Esophagus muscularis mucosa (tissue), 4 donors: ENCODE measurements at regions not wholly inside any gene's neighbourhood (a gene's known extent, or its start where the extent isn't known, plus 50 kb on each side); places are given as distances from the start of the nearest gene placed in this dataset.

Experiments
- DNase-seq: peaks from one replicate; pipeline ENCODE4 v3.0.0-alpha.2; 2017; ENCODE audit errors: extremely low spot score
- H3K27ac ChIP-seq, 4 donors: fragments of 200-600 bp; sonication (generic); replicated peaks in 1 of 4; 1 replicate in 3 of 4; 2 replicates in 1 of 4; pipeline ENCODE4 v1.5.1; 2016 to 2019; ENCODE audit warnings: mild to moderate bottlenecking in 1 of 4
- H3K27me3 ChIP-seq, 4 donors: fragments of 200-600 bp; sonication (generic); one replicate each; pipeline versions ENCODE4 v1.5.1 to v1.6.0; 2016 to 2019
- H3K36me3 ChIP-seq, 4 donors: fragments of 200-600 bp; sonication (generic); one replicate each; pipeline ENCODE4 v1.5.1; 2016 to 2019
- H3K4me1 ChIP-seq, 4 donors: fragments of 200-600 bp; sonication (generic); one replicate each; pipeline ENCODE4 v1.5.1; 2016 to 2019
- H3K4me3 ChIP-seq, 4 donors: fragments of 200-600 bp; sonication (generic); 1 replicate in 2 of 4; 2 replicates in 2 of 4; pipeline ENCODE4 v1.5.1; 2016 to 2019; ENCODE audit warnings: mild to moderate bottlenecking in 4 of 4, moderate library complexity in 1 of 4
- H3K9me3 ChIP-seq, 4 donors: fragments of 200-600 bp; sonication (generic); 1 replicate in 3 of 4; 2 replicates in 1 of 4; pipeline ENCODE4 v1.5.1; 2016 to 2019
- EP300 ChIP-seq: sonication (generic); formaldehyde crosslinking; IDR thresholded peaks from one replicate; pipeline ENCODE4 v1.6.1; 2017; ENCODE audit warnings: antibody characterized with exemption
- POLR2A ChIP-seq: fragments of 450-650 bp; IDR thresholded peaks from one replicate; pipeline ENCODE4 v1.6.1; 2017; ENCODE audit warnings: antibody characterized with exemption, moderate library complexity, mild to moderate bottlenecking, low read depth
- POLR2AphosphoS5 ChIP-seq, 2 donors: sonication (generic); formaldehyde crosslinking; IDR thresholded peaks; one replicate each; pipeline ENCODE4 v1.6.1; 2017; ENCODE audit warnings: antibody characterized with exemption in 2 of 2
- WGBS: methylation state at CpG from one replicate; pipeline ENCODE4 v1.1.5; 2018; 5-methylcytosine and 5-hydroxymethylcytosine counted together
- intact Hi-C: fragments of 100-400 bp; cut with DNase I; formaldehyde crosslinking; loops from one replicate; pipeline ENCODE4 v1.15.1; 2023
- TF ChIP-seq, protein P1 (sequence below), 3 experiments: fragments of 200-600 bp in 2 of 3; fragments of 450-650 bp in 1 of 3; sonication (generic) in 2 of 3; IDR thresholded peaks; one replicate each; pipeline ENCODE4 v1.5.1; 2017 to 2019; ENCODE audit warnings: antibody characterized with exemption in 3 of 3, mild to moderate bottlenecking in 2 of 3, moderate library complexity in 1 of 3

DNA sequence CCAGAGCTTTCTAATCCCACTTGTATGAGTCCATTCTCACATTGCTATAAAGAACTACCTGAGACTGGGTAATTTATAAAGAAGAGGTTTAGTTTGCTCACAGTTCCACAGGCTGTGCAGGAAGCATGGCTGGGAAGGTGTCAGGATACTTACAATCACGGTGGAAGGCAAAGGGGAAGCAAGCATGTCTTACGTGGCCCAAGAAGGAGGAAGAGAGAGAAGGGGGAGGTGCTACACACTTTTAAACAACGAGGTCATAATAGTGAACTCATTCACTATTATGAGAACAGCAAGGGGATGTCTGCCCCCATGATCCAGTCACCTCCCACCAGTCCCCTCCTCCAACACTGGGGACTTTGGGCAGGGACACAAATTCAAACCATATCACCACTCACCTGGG is 67.8 kb downstream of the TTC32 start:
- Histone ChIP-seq H3K27me3 (no peaks in the 10 kb centered on the region), H3K27ac (no peak overlapping the region), H3K9me3 (no peaks in the 10 kb centered on the region), H3K36me3 (no peaks in the 10 kb centered on the region), H3K4me3 (no peak overlapping the region), H3K4me1 (peaks cover 0 to 21% (median 15%) of the 10 kb centered on the region in 4 donors)
- 70% methylated on average over 3 of the region's 3 CpGs for WGBS
- peak; percentile 57 for DNase-seq
- intact Hi-C loops: no loop called here
- TF ChIP-seq POLR2A (no peak), POLR2AphosphoS5 (IDR thresholded peaks at IDR 0.05) (no peak), EP300 (no peak)
- TF ChIP-seq, protein P1, sequence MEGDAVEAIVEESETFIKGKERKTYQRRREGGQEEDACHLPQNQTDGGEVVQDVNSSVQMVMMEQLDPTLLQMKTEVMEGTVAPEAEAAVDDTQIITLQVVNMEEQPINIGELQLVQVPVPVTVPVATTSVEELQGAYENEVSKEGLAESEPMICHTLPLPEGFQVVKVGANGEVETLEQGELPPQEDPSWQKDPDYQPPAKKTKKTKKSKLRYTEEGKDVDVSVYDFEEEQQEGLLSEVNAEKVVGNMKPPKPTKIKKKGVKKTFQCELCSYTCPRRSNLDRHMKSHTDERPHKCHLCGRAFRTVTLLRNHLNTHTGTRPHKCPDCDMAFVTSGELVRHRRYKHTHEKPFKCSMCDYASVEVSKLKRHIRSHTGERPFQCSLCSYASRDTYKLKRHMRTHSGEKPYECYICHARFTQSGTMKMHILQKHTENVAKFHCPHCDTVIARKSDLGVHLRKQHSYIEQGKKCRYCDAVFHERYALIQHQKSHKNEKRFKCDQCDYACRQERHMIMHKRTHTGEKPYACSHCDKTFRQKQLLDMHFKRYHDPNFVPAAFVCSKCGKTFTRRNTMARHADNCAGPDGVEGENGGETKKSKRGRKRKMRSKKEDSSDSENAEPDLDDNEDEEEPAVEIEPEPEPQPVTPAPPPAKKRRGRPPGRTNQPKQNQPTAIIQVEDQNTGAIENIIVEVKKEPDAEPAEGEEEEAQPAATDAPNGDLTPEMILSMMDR (IDR thresholded peaks at IDR 0.05): no peak

DNA sequence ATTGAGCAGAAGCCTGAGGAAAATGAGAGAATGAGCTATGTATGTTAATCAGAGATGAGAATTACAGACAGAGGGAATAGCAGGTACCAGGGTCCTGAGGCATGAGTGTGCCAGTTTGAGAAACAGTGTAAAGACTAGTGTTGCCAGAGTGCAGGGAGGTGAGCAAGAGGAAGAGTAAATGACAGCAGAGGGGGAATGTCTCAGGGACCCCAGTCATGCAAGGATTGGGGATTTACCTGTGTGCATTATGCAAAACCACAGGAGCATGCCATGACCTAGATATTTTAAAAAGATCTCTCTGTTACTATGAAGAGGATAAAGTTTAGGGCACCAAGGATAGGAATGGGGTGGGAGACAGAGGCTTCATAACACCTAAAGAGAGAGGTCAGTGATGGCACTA is 72.1 kb downstream of the TTC32 start:
- H3K9me3 ChIP-seq: no peaks in the 10 kb centered on the region
- H3K27ac ChIP-seq: no peak overlapping the region
- no peak overlapping the region for H3K4me3 ChIP-seq
- no peaks in the 10 kb centered on the region for H3K36me3 ChIP-seq
- no peaks in the 10 kb centered on the region for H3K27me3 ChIP-seq
- peak; percentile 55 for DNase-seq
- H3K4me1 ChIP-seq: no peaks in the 10 kb centered on the region
- intact Hi-C loops: no loop called here
- no peak for TF ChIP-seq POLR2AphosphoS5 (IDR thresholded peaks at IDR 0.05)
- TF ChIP-seq, protein P1 (IDR thresholded peaks at IDR 0.05): no peak
- TF ChIP-seq EP300: no peak
- no peak for TF ChIP-seq POLR2A

DNA sequence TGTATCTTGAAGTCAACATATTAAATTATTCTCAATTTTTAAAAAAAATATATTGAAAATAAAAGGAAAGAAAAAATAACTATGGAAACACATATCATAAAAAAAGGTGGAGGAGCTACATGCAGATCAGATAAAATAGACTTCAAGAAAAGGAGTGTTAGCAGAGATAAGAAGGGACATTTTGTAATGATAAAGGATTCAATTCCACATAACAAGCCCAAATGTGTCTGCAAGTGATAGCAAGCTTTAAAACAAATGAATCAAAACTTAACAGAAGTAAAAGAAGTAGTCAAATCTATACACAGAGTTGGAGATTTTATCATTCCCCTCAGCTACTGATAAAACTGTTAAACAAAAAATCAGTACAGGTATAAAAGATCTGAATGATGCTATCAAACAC is 74.9 kb downstream of the TTC32 start:
- Histone ChIP-seq H3K9me3 (no peaks in the 10 kb centered on the region), H3K27ac (no peak overlapping the region), H3K4me1 (no peaks in the 10 kb centered on the region), H3K27me3 (no peaks in the 10 kb centered on the region), H3K36me3 (no peaks in the 10 kb centered on the region), H3K4me3 (no peak overlapping the region)
- no peak for TF ChIP-seq POLR2AphosphoS5 (IDR thresholded peaks at IDR 0.05)
- TF ChIP-seq POLR2A: no peak
- no peak for TF ChIP-seq EP300
- TF ChIP-seq, protein P1 (IDR thresholded peaks at IDR 0.05): no peak
- DNase-seq: no peak
- intact Hi-C loops: no loop called here

DNA sequence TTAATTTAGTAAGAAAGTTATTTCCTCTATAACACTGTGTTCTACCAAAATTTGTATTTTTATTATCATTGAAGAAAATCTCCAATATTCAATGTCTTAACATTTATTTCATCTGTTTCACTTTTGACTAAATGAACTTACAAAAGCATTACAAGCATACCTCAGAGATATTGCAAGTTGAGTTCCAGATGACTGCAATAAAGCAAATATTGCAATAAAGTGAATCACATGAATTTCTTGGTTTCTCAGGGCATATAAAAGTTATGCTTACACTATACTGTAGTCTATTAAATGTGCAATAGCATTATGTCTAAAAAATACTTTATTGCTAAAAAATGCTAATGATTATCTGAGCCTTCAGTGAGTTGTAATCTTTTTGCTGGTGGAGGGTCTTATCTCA is 78.3 kb downstream of the TTC32 start:
- intact Hi-C loops: no loop called here
- H3K27ac ChIP-seq: no peak overlapping the region
- TF ChIP-seq POLR2AphosphoS5 (IDR thresholded peaks at IDR 0.05) (no peak), EP300 (no peak), POLR2A (no peak)
- TF ChIP-seq, protein P1 (IDR thresholded peaks at IDR 0.05): no peak
- H3K4me1 ChIP-seq: peaks cover 7 to 12% (median 9%) of the 10 kb centered on the region in 4 donors
- H3K4me3 ChIP-seq: no peak overlapping the region
- no peaks in the 10 kb centered on the region for H3K9me3 ChIP-seq
- DNase-seq: no peak
- H3K27me3 ChIP-seq: no peaks in the 10 kb centered on the region
- no peaks in the 10 kb centered on the region for H3K36me3 ChIP-seq
